Heart left ventricle (tissue), 13 donors: ENCODE measurements at regions not wholly inside any gene's neighbourhood (a gene's known extent, or its start where the extent isn't known, plus 50 kb on each side); places are given as distances from the start of the nearest gene placed in this dataset.

ENCODE experiments used
- POLR2A ChIP-seq, 2 donors: fragments of 450-650 bp; IDR thresholded peaks; one replicate each; pipeline ENCODE4 v1.6.1; 2017; ENCODE audit warnings: antibody characterized with exemption in 2 of 2, mild to moderate bottlenecking in 2 of 2, moderate library complexity in 2 of 2
- TF ChIP-seq, protein P1 (sequence below), 12 donors: fragments of 200-600 bp; sonication (generic) in 4 of 12; IDR thresholded peaks; one replicate each; pipeline versions ENCODE4 v1.5.0 to v1.8.0; 2018 to 2022; ENCODE audit warnings: antibody characterized with exemption in 12 of 12, mild to moderate bottlenecking in 5 of 12
- donor health status: ischemic (EF 13 %, LVEDD 7.1; RV severe dilation, severe dysfunction).
- donor health status: DM: no; HTN: yes; CAD: no.
- donor health status: DM: no; HTN: no; CAD: no.
- donor health status: ischemic (EF 25% LVEDD 6.9; RV normal size, moderate dysfunction).
- donor health status: ischemic (EF 25% LVEDD 5.7; RV mildly dilated, moderate dysfunction).
- donor health status: ischemic (EF 35%, LVEDD 5.7; RV mildly dilated, moderate dysfunction).
- donor health status: nonischemic (EF 11% LVEDD 7.7; RV severe dilation, severe dysfunction).
- donor health status: DM: yes; HTN: yes; CAD: no.
- donor health status: PGD.
- donor health status: ischemic (EF 29% LVEDD 5.4; RV normal size, mild dysfunction).
- donor health status: nonischemic (EF 23%, LVEDD 6.1; RV moderate dilation, normal function).

GRCh38 chr9:82436475-82436874 is 447.9 kb downstream of the SPATA31D1 start:
- no peak for TF ChIP-seq POLR2A (IDR thresholded peaks at IDR 0.05)
- TF ChIP-seq, protein P1, sequence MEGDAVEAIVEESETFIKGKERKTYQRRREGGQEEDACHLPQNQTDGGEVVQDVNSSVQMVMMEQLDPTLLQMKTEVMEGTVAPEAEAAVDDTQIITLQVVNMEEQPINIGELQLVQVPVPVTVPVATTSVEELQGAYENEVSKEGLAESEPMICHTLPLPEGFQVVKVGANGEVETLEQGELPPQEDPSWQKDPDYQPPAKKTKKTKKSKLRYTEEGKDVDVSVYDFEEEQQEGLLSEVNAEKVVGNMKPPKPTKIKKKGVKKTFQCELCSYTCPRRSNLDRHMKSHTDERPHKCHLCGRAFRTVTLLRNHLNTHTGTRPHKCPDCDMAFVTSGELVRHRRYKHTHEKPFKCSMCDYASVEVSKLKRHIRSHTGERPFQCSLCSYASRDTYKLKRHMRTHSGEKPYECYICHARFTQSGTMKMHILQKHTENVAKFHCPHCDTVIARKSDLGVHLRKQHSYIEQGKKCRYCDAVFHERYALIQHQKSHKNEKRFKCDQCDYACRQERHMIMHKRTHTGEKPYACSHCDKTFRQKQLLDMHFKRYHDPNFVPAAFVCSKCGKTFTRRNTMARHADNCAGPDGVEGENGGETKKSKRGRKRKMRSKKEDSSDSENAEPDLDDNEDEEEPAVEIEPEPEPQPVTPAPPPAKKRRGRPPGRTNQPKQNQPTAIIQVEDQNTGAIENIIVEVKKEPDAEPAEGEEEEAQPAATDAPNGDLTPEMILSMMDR (IDR thresholded peaks at IDR 0.05) = no peak
